HepG2 (cell line): ENCODE measurements at regions not wholly inside any gene's neighbourhood (a gene's known extent, or its start where the extent isn't known, plus 50 kb on each side); places are given as distances from the start of the nearest gene placed in this dataset.
A peak's percentile ranks its signal among the peaks of the same experiment; 100 is the strongest.

ENCODE experiments used
- ATAC-seq: fragments of 200-7000 bp; cut with Tn5 transposase; 3 replicates; pipeline ENCODE4 v1.9.1; 2020; ENCODE audit warnings: mild to moderate bottlenecking, moderate library complexity
- BruUV-seq: library from RNA; stranded (reverse); fragments of 400-500 nt; replicated peaks from 2 replicates; lab custom pipeline; 2021; lab: Mats Ljungman, UMichigan
- CTCF ChIA-PET: fragments of 300-600 bp; formaldehyde crosslinking; extraction: SDS; loops from one replicate; lab custom pipeline; 2021; ENCODE audit warnings: low total read pairs, inconsistent platforms, low intra/inter-chr PET ratio; lab: Yijun Ruan, JAX
- POLR2A ChIA-PET: fragments of 350-600 bp; sonication (Branson Sonifier 250); formaldehyde crosslinking; loops from one replicate; lab custom pipeline; 2020; ENCODE audit warnings: antibody characterized with exemption, inconsistent platforms; lab: Yijun Ruan, JAX
- DNase-seq: peaks from one replicate; pipeline ENCODE4 v3.0.0-alpha.2; 2015; ENCODE audit warnings: low spot score
- FAIRE-seq: peaks from 3 replicates; lab custom pipeline; 2011; peaks lifted over from hg19 to GRCh38; lab: Jason Lieb, UNC
- H2AFZ ChIP-seq: one replicate; pipeline ENCODE4 v1.6.1; 2011; ENCODE audit warnings: low read length, inconsistent platforms
- H3K27ac ChIP-seq: fragments of 300-600 bp; 3 replicates; pipeline ENCODE4 v1.8.0; 2011; ENCODE audit warnings: mixed run types, mild to moderate bottlenecking, mixed read lengths, low read length, inconsistent platforms; ENCODE audit not compliant: insufficient read depth; ENCODE audit errors: extremely low read length
- H3K27me3 ChIP-seq, 2 experiments: fragments of 200-600 bp in 1 of 2; 2 replicates in 1 of 2; 3 replicates in 1 of 2; pipeline versions ENCODE4 v1.6.0 to v1.8.0; 2011; ENCODE audit warnings: low read length in 2 of 2, mild to moderate bottlenecking in 2 of 2, moderate library complexity in 2 of 2, inconsistent platforms in 1 of 2; ENCODE audit not compliant: insufficient read depth in 2 of 2, control insufficient read depth in 1 of 2
- H3K36me3 ChIP-seq, 2 experiments: fragments of 200-600 bp in 1 of 2; replicated peaks in 1 of 2; 2 replicates in 1 of 2; 3 replicates in 1 of 2; pipeline versions ENCODE4 v1.5.1 to v1.8.0; 2011; ENCODE audit warnings: low read length in 2 of 2, inconsistent platforms in 1 of 2; ENCODE audit not compliant: insufficient read depth in 2 of 2, control insufficient read depth in 1 of 2
- H3K4me1 ChIP-seq: 2 replicates; pipeline ENCODE4 v1.5.1; 2012; ENCODE audit warnings: low read length, inconsistent platforms; ENCODE audit not compliant: insufficient read depth
- H3K4me2 ChIP-seq: 2 replicates; pipeline ENCODE4 v1.6.0; 2011; ENCODE audit warnings: low read depth, low read length, inconsistent platforms
- H3K4me3 ChIP-seq, 3 experiments: fragments of 200-600 bp in 1 of 3; sonication (generic), shearing (Covaris generic) in 1 of 3; replicated peaks in 1 of 3; 2 replicates each; pipeline ENCODE4 v1.5.1; 2011 to 2016; ENCODE audit warnings: low read length in 3 of 3, inconsistent platforms in 2 of 3, low read depth in 2 of 3, mild to moderate bottlenecking in 2 of 3, control low read depth in 1 of 3, mixed read lengths in 1 of 3; ENCODE audit not compliant: insufficient read depth in 1 of 3
- H3K79me2 ChIP-seq: one replicate; pipeline ENCODE4 v1.6.1; 2011; ENCODE audit warnings: low read length, inconsistent platforms; ENCODE audit not compliant: insufficient read depth
- H3K9ac ChIP-seq: 2 replicates; pipeline ENCODE4 v1.6.0; 2011; ENCODE audit warnings: mild to moderate bottlenecking, low read depth, low read length, inconsistent platforms; ENCODE audit not compliant: insufficient read depth
- H3K9me3 ChIP-seq: 2 replicates; pipeline ENCODE4 v1.5.1; 2012; ENCODE audit warnings: mild to moderate bottlenecking, low read length
- H4K20me1 ChIP-seq: 2 replicates; pipeline ENCODE4 v1.6.0; 2011; ENCODE audit warnings: inconsistent platforms, mild to moderate bottlenecking, low read length, moderate library complexity; ENCODE audit not compliant: insufficient read depth
- FOXO1 ChIP-seq: sonication (generic); formaldehyde crosslinking; IDR thresholded peaks from 2 replicates; pipeline ENCODE4 v1.4.0; 2020; ENCODE audit warnings: missing genetic modification reagents
- HMG20B ChIP-seq: conservative IDR thresholded peaks from 2 replicates; pipeline ENCODE4 v1.6.1; 2016; ENCODE audit warnings: missing genetic modification reagents, missing compliant biosample characterization
- JUNB ChIP-seq: sonication (generic); formaldehyde crosslinking; IDR thresholded peaks from 2 replicates; pipeline ENCODE4 v1.8.0; 2022; ENCODE audit warnings: missing genetic modification reagents, mild to moderate bottlenecking, borderline replicate concordance
- MAFF ChIP-seq: IDR thresholded peaks from 2 replicates; pipeline ENCODE4 v1.6.1; 2011; ENCODE audit warnings: low read depth, low read length, improper control_type of control experiment
- MAFK ChIP-seq, 2 experiments: IDR thresholded peaks in 1 of 2; conservative IDR thresholded peaks in 1 of 2; 2 replicates each; pipeline ENCODE4 v1.6.1; 2011; ENCODE audit warnings: improper control_type of control experiment in 2 of 2, low read length in 2 of 2
- MEIS2 ChIP-seq: sonication (generic); formaldehyde crosslinking; IDR thresholded peaks from 2 replicates; pipeline ENCODE4 v1.9.0; 2021; ENCODE audit warnings: mild to moderate bottlenecking, missing genetic modification reagents
- PHF8 ChIP-seq: sonication (generic); formaldehyde crosslinking; IDR thresholded peaks from 2 replicates; pipeline ENCODE4 v1.5.0; 2020; ENCODE audit warnings: missing genetic modification reagents
- SIX1 ChIP-seq: sonication (generic); formaldehyde crosslinking; IDR thresholded peaks from 2 replicates; pipeline ENCODE4 v1.4.0; 2020; ENCODE audit warnings: missing genetic modification reagents, borderline replicate concordance
- ZNF136 ChIP-seq: sonication (generic); formaldehyde crosslinking; IDR thresholded peaks from 2 replicates; pipeline ENCODE4 v1.8.1; 2022; ENCODE audit warnings: low read depth, mild to moderate bottlenecking, moderate library complexity, missing genetic modification reagents
- ZNF670 ChIP-seq: sonication (generic); formaldehyde crosslinking; IDR thresholded peaks from 2 replicates; pipeline ENCODE4 v1.8.0; 2022; ENCODE audit warnings: mild to moderate bottlenecking, missing genetic modification reagents, borderline replicate concordance
- WGBS: methylation state at CpG from one replicate; pipeline ENCODE4 v1.1.6; 2017; ENCODE audit warnings: low lambda C conversion rate; 5-methylcytosine and 5-hydroxymethylcytosine counted together
- in situ Hi-C: cut with HindIII; loops from 2 replicates; pipeline ENCODE4 v1.10.0; 2017; ENCODE audit warnings: low pct_unique_long_range_greater_than_20kb; ENCODE audit not compliant: extremely low pct_ligation_motif_present
- intact Hi-C: fragments of 100-400 bp; cut with micrococcal nuclease; formaldehyde crosslinking; loops from one replicate; pipeline ENCODE4 v1.10.0; 2022; ENCODE audit not compliant: unreplicated experiment
- TF ChIP-seq, protein P1 (sequence below): IDR thresholded peaks from 2 replicates; pipeline ENCODE4 v1.6.1; 2018; ENCODE audit warnings: missing genetic modification reagents

DNA sequence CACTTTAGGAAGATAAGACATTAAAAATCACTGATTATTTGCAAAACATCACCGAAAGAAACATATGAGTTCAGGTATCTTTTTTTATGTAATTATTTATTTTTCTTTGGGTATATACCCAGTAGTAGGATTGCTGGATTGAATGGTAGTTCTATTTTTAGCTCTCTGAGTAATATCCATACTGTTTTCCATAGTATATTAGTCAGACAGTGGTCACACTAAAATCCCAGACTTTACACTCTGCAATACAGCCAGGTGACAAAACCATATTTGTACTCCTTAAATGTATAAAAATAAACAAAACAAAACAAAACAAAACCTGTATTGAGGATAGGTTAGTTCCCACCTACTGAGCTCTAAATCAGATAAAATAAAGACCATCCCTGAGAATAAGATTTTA is 1024.3 kb upstream of the EYS start:
- Histone ChIP-seq H2AFZ (no peak overlapping the region), H3K27me3 (no peaks in the 10 kb centered on the region), H3K9me3 (no peaks in the 10 kb centered on the region), H3K36me3 (no peaks in the 10 kb centered on the region), H3K4me2 (no peak overlapping the region), H3K4me1 (no peaks in the 10 kb centered on the region), H3K27ac (no peak overlapping the region), H3K4me3 (no peak overlapping the region), H4K20me1 (no peaks in the 10 kb centered on the region), H3K9ac (no peak overlapping the region), H3K79me2 (no peaks in the 10 kb centered on the region)
- intact Hi-C loops (no loop called here), in situ Hi-C loops (no loop called here)
- no peak for DNase-seq
- ChIA-PET CTCF (no interaction called here), POLR2A (no interaction called here)
- FAIRE-seq, result no peak
- 0% methylated on average over 1 of the region's 1 CpG for WGBS
- no TSS peak for BruUV-seq
- ATAC-seq, result no peak
- TF ChIP-seq ZNF136 (CRISPR knock-in tag), result no peak
- TF ChIP-seq JUNB (CRISPR knock-in tag), result no peak
- TF ChIP-seq PHF8 (CRISPR knock-in tag), result no peak
- TF ChIP-seq, protein P1, sequence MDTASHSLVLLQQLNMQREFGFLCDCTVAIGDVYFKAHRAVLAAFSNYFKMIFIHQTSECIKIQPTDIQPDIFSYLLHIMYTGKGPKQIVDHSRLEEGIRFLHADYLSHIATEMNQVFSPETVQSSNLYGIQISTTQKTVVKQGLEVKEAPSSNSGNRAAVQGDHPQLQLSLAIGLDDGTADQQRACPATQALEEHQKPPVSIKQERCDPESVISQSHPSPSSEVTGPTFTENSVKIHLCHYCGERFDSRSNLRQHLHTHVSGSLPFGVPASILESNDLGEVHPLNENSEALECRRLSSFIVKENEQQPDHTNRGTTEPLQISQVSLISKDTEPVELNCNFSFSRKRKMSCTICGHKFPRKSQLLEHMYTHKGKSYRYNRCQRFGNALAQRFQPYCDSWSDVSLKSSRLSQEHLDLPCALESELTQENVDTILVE (CRISPR knock-in tag), result no peak
- TF ChIP-seq SIX1 (CRISPR knock-in tag), result no peak
- no peak for TF ChIP-seq HMG20B (CRISPR knock-in tag)
- no peak for TF ChIP-seq MEIS2
- no peak for TF ChIP-seq ZNF670 (CRISPR knock-in tag)

DNA sequence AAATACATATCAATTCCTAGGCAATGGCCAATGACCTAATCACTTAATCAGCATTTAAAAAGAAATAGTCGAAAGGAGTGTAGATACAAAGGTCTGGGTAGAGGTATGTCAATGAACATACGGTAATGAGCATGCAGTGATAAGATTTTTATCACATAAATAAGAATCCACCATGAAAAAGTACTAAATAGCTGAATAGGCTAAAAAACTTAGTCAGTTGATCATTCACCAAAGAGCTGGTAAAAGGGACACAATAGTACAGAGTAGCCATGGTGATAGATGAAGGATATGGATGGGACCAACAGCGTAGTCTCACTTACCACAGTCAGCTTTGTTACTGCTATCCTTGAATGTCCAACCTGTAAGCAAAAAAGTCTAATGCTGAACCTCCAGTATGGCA is 1018.6 kb upstream of the EYS start:
- WGBS, result 1% methylated on average over 3 of the region's 3 CpGs

More for the DNA sequence above, 1018.6 kb upstream of the EYS start:
- Histone ChIP-seq H3K9me3 (no peaks in the 10 kb centered on the region), H4K20me1 (no peaks in the 10 kb centered on the region), H3K27ac (no peak overlapping the region), H3K79me2 (no peaks in the 10 kb centered on the region), H3K36me3 (no peaks in the 10 kb centered on the region), H3K9ac (no peak overlapping the region), H3K4me2 (no peak overlapping the region), H3K4me1 (no peaks in the 10 kb centered on the region), H3K4me3 (no peak overlapping the region), H2AFZ (no peak overlapping the region), H3K27me3 (no peaks in the 10 kb centered on the region)
- ChIA-PET POLR2A (no interaction called here), CTCF (no interaction called here)
- no peak for ATAC-seq
- intact Hi-C loops (no loop called here), in situ Hi-C loops (no loop called here)
- BruUV-seq, result no TSS peak
- DNase-seq, result no peak
- TF ChIP-seq MAFF, result peak; percentile 51; the same call in 1 of the 2 replicates
- peak; percentile 38 to 71; a peak in 3 of 4 replicates for TF ChIP-seq MAFK (conservative IDR thresholded peaks at IDR 0.05 in 1 of 2, IDR thresholded peaks at IDR 0.05 in 1 of 2; ENCODE audit: low read length in 2 of 2)
- no peak for TF ChIP-seq FOXO1 (CRISPR knock-in tag)
- no peak for FAIRE-seq
